ENCODE measurements at regions not wholly inside any gene's neighbourhood (a gene's known extent, or its start where the extent isn't known, plus 50 kb on each side); places are given as distances from the start of the nearest gene placed in this dataset.
"Not testable (repeated sequence)": the region's sequence is repeated elsewhere in the genome, so short reads cannot be mapped to it uniquely, and the experiment has no call there.

GRCh38 chr21:23660560-23660959, 1946.7 kb downstream of the MRPL39 start:
- no peak for DNase-seq

GRCh38 chr21:23644768-23645167, 1962.5 kb downstream of the MRPL39 start:
- DNase-seq = no peak

- DNase-seq = no peak
These were observed 1967.6 kb downstream of the MRPL39 start for GRCh38 chr21:23639721-23640120.

GRCh38 chr21:23638131-23638695, 1969.1 kb downstream of the MRPL39 start:
- DNase-seq = no peak

GRCh38 chr21:23633447-23633940, 1973.8 kb downstream of the MRPL39 start:
- DNase-seq = no peak

DNA sequence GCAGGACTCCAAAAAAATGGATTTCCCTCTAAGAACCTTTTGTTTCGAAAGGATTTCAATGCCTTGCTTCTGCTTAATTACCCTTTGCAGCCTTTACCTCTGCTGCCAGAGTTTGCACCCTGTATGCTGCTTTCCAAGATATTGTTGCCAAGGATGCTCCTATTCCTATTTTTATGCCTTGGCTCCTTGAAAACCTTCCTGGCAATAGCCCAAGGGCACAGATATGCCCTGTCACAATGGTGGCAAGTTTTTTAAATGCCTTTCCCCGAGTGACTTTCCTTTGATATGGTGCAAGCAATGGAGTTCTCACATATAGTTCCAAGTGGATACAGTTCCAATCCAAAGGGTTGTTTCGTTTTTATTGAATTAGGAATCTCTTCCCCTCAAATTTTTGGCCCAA, 1983.0 kb downstream of the MRPL39 start:
- no peak for DNase-seq

DNA sequence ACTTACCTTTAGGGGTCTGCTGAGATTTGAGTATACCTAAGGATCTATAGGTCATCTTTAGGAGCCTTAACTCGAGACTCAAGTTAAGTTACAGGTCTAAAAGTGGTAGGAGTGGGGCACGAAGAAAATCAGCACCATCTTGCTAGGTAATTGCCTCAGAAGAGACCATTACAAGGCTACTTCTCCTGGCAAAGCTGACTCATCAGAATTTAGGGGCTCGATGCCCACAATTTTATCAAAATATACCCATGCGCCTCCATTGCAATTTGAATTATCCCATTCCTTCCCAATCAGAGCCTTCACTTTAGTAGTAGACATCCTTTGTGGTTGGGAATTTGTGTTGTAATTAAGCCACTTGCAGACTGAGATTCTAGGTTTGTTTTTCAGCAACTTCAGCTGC, 1994.3 kb downstream of the MRPL39 start:
- no peak for DNase-seq

DNA sequence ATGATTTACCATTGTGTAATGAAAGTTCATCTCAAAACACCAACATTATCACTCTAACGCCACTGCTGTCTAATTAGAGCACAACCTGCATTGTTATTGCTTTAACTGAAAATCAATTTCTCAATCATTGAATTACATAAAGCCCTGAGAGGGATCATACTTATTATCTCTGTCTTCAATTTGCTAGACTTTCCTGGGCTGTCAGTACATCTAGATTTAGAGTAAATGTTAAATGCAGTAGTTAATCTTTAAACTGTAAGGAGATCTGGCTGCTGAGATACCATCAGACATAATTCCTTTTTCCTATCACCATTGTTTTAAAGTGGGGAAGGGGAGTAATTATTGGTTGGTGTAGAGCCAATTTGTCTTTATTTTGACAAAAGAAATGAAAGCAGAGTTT, 1995.1 kb downstream of the MRPL39 start:
- no peak for DNase-seq

- no peak for DNase-seq
These were observed 1999.4 kb downstream of the MRPL39 start for GRCh38 chr21:23607782-23608431.

DNA sequence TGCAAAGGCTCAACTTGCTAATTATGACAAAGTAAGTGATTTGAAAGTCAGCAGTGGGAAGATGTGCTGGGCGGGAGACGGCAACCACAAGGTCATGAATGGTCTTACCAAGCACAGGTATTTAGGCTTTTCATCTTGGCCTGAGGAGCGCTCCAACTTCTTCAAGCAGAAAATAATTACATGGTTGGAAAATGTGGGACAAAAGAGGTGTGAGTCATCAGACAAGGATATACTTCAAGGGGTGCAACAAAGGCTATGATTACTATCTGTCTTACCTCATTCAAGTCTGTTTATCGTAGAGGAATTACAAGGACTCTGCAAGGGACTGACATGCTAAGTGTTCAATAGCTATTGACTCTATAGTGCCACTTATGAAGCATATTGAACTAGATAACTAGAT, 2005.7 kb downstream of the MRPL39 start:
- DNase-seq = no peak

- no peak for DNase-seq
These were observed 2013.7 kb downstream of the MRPL39 start for GRCh38 chr21:23593582-23593981.

DNA sequence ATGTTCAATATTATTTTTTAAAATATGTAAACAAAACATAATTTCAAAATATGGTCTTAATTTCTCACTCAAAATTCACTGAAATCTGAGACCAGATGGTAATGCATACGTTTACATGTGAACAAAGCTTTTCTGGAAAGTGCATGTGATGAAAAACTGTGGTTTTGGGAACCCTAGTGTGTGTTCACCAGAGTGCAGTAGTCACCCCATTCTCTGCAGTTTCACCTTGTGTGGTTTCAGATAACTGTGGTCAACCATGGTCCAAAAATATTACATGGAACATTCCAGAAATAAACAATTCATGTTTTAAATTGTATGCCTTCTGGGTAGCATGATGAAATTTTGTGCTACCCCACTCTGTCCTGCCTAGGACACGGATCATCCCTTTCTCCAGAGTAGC, 2021.9 kb downstream of the MRPL39 start:
- DNase-seq = no peak

GRCh38 chr21:23579573-23579972, 2027.7 kb downstream of the MRPL39 start:
- no peak for DNase-seq

DNA sequence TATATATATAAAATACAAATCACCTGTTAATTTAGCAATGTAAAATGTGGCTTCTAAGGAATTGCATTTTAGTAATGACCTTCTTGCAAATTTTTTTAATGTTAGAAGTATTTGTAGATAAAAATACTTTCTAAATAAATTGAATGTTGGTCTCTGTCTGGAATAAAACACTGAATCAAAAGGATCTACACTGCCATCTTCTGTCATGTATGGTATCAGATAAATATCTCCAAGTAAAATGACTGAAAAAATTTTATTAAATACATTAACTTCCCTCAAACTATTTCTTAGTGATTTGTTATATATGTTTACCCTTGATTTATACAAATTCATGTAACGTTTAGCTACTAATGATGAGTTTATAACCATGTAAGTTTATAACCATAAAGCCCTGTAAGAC, 2029.3 kb downstream of the MRPL39 start:
- DNase-seq = no peak

DNA sequence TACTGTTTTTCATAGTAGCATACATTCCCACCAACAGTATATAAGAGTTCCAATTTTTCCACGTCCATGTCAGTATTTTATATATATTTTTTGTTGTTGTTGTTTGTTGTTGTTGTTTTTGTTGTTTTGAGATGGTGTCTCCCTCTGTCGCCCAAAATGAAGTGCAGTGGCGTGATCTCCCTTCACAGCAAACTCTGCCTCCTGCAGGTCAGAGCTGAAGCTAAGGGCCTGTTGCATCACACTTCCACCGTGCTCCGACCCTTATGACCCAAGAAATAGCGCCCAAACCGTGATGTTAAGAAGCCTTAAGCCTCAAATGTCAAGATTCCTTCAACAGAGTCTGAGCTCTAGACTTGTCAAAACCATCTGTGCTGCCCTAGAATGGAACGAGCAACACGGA, 2032.3 kb downstream of the MRPL39 start:
- DNase-seq = no peak

DNA sequence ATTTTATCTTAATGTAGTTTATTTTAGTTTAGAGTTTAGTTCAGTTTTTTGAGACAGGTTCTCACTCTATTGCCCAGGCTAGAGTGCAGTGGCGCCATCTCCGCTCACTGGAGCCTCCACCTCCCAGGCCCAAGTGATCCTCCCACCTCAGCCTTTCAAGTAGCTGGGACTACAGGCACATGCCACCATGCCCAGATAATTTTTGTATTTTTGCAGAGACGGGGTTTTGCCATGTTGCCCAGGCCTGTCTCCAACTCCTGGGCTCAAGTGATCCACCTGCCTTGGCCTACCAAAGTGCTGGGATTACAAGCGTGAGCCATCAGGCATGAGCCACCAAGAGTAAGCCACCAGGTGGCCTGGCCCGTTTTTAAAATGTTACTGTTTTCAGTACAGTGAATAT, 2058.4 kb downstream of the MRPL39 start:
- not testable (repeated sequence) for DNase-seq

- DNase-seq = no peak
These were observed 2063.9 kb downstream of the MRPL39 start for GRCh38 chr21:23543333-23543732.

DNA sequence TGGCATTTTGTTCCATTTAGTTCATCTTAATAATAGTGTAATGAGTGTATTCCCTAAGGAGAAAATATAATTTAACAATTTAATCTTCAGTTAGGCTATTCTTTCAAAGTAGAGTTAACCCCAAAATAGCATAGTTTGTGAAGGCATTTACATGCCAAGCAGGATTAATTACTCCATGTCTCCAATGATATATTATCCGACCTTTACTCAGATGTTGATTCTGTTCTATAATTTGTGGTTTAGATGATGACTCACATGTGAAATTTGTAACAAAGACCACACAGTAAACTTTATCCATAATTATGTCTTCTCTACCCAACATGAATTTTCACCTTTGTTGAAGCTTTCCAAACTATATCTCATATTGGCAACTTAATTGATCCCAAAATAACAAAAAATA, 2065.2 kb downstream of the MRPL39 start:
- no peak for DNase-seq

DNA sequence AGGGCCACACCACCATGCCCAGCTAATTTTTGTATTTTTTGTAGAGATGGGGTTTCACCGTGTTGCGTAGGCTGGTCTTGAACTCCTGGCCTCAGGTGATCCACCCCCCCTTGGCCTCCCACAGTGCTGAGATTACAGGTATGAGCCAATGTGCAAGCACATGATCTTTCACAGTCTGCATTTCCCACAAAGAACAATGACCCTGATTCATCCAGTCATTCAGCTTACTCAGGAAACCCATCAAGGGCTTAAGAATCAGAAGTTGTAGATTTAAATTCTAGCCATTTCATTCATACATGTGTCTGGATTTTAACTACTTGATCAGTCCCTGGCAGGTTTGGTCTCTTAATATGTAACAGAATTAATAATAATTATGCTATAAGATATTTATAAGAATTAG, 2065.7 kb downstream of the MRPL39 start:
- DNase-seq = no peak

GRCh38 chr21:23534850-23535249, 2072.4 kb downstream of the MRPL39 start:
- no peak for DNase-seq

GRCh38 chr21:23531444-23531843, 2075.8 kb downstream of the MRPL39 start:
- DNase-seq = no peak

DNA sequence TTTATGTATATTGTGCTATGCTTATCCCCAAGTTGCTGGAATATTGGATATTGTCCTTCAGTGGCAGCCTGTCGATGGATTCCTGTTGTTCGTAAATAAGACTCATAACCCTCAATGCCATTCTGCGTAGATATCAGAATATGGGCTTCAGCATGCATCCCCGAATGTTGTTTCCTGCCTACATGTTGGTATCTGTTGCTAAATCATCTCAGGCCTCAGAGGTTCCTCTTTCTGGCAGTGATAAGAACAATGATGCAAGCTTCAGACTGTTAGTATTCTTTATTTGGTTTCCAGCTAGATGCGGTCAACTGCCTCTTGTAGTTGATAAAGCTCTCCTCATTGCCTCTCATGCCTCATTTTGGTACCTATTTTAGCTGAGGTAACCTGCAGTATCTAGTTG, 2082.6 kb downstream of the MRPL39 start:
- no peak for DNase-seq

DNA sequence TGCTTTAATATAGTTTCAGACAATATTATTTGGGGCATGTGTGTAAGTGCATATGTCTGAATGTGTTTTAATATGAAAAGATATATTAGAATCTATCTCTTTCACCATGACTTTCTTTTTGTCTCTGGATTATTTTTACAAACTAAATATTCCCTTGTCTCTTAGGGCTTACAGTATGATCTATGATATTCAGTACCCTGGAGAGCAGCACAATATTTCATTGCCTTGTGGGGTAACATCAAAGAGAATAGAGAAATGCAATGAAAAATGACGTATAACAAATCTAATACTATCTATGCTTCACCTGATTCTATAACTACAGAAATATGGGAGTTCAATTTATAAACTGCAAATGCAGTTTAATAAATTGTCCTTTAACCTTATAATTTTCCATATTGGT, 2084.5 kb downstream of the MRPL39 start:
- DNase-seq = no peak

- no peak for DNase-seq
These were observed 2099.8 kb downstream of the MRPL39 start for GRCh38 chr21:23507501-23507900.

DNA sequence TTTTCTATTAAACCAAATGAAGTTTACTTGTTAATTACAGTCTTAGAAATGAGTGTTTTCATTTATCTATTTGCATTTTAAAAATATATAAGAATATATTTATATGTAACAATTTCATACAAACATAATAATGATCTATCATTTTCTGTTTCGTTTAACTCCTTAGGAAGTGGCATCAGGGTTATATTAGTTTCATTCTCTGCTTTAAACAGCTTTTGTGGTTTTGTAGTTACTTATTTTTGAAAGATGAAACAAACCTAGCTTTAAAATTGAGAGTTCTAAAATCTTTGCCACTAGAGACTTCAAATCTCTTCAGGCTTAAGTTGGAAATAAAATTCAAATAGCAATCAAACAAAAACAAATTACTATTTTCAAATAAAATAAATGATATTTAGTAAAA, 2110.6 kb downstream of the MRPL39 start:
- no peak for DNase-seq

Data from NCI-H510A treated with DMSO at 0.1 percent for 48 hours (cell line).